Body of pancreas (tissue), 4 donors: ENCODE measurements at regions not wholly inside any gene's neighbourhood (a gene's known extent, or its start where the extent isn't known, plus 50 kb on each side); places are given as distances from the start of the nearest gene placed in this dataset.

Experiments
- POLR2A ChIP-seq, 3 donors: fragments of 450-650 bp; IDR thresholded peaks; one replicate each; pipeline ENCODE4 v1.6.1; 2016; ENCODE audit warnings: antibody characterized with exemption in 3 of 3, mild to moderate bottlenecking in 2 of 3
- TF ChIP-seq, protein P1 (sequence below), 7 experiments: fragments of 450-650 bp in 4 of 7; fragments of 200-600 bp in 3 of 7; sonication (generic) in 3 of 7; IDR thresholded peaks; one replicate each; pipeline ENCODE4 v1.5.1; 2016 to 2019; ENCODE audit warnings: antibody characterized with exemption in 7 of 7

DNA sequence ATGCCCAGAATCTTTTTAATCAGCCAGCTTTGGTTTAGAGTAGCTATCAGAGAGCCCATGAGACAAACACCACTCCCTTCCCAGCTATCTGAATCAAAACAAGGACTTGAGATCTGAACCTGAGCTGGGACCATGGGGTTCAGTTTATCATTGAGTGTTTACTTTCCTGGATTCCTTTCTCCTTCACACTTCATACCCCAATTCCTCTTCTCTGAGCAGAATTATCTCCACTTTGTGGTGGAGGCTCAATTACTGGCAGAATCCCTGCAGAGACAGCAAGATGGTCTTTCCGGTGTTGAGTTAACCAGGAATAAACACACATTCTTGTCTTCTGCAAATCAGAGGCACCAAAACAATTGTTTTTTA, 102.4 kb downstream of the RPL22L1 start:
- TF ChIP-seq, protein P1, sequence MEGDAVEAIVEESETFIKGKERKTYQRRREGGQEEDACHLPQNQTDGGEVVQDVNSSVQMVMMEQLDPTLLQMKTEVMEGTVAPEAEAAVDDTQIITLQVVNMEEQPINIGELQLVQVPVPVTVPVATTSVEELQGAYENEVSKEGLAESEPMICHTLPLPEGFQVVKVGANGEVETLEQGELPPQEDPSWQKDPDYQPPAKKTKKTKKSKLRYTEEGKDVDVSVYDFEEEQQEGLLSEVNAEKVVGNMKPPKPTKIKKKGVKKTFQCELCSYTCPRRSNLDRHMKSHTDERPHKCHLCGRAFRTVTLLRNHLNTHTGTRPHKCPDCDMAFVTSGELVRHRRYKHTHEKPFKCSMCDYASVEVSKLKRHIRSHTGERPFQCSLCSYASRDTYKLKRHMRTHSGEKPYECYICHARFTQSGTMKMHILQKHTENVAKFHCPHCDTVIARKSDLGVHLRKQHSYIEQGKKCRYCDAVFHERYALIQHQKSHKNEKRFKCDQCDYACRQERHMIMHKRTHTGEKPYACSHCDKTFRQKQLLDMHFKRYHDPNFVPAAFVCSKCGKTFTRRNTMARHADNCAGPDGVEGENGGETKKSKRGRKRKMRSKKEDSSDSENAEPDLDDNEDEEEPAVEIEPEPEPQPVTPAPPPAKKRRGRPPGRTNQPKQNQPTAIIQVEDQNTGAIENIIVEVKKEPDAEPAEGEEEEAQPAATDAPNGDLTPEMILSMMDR (IDR thresholded peaks at IDR 0.05): no peak
- no peak for TF ChIP-seq POLR2A (IDR thresholded peaks at IDR 0.05)
